ENCODE measurements at regions not wholly inside any gene's neighbourhood (a gene's known extent, or its start where the extent isn't known, plus 50 kb on each side); places are given as distances from the start of the nearest gene placed in this dataset.

DNA sequence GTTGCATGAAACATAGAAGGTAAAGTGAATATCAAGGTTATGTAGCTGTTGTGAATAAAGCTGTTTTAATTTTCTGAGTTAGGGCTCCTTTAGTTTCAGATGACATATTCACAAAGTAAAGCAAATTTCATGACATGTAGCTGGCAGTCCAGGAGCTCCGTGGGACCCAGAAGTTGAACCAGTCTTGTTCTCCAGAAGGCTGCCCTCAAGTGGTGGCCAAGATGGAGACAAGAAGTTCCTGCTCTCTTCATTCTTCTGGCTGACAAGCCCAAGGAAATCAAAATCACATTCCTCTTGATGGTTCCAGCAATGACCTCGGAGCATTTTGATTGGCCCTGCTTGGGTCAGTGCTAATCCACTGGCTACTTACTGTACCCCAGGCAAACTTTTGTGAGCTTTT is 128.7 kb downstream of the LIG4 start:
- no peak overlapping the region for H3K27ac Mint-ChIP-seq
- peaks cover 5 to 7% of the 10 kb centered on the region in 2 donors for H3K9me3 Mint-ChIP-seq
- no peak overlapping the region for H3K4me3 ChIP-seq (ENCODE audit: low read length)
- H3K9me3 ChIP-seq (ENCODE audit: control insufficient read depth, insufficient read depth, low read length), result no peaks in the 10 kb centered on the region
- TF ChIP-seq, protein P1, sequence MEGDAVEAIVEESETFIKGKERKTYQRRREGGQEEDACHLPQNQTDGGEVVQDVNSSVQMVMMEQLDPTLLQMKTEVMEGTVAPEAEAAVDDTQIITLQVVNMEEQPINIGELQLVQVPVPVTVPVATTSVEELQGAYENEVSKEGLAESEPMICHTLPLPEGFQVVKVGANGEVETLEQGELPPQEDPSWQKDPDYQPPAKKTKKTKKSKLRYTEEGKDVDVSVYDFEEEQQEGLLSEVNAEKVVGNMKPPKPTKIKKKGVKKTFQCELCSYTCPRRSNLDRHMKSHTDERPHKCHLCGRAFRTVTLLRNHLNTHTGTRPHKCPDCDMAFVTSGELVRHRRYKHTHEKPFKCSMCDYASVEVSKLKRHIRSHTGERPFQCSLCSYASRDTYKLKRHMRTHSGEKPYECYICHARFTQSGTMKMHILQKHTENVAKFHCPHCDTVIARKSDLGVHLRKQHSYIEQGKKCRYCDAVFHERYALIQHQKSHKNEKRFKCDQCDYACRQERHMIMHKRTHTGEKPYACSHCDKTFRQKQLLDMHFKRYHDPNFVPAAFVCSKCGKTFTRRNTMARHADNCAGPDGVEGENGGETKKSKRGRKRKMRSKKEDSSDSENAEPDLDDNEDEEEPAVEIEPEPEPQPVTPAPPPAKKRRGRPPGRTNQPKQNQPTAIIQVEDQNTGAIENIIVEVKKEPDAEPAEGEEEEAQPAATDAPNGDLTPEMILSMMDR (IDR thresholded peaks at IDR 0.05), result no peak
- H3K36me3 Mint-ChIP-seq, result no peaks in the 10 kb centered on the region
- H3K36me3 ChIP-seq (ENCODE audit: control insufficient read depth, insufficient read depth, low read length), result no peaks in the 10 kb centered on the region
- H3K27me3 ChIP-seq (ENCODE audit: control insufficient read depth, insufficient read depth, low read length), result no peaks in the 10 kb centered on the region
- DNase-seq (no peak), ATAC-seq (no peak)
- WGBS (ENCODE audit: insufficient coverage), result 69% methylated on average over 2 of the region's 2 CpGs
- no peak overlapping the region for H3K4me3 Mint-ChIP-seq
- no peaks in the 10 kb centered on the region for H3K4me1 Mint-ChIP-seq
- intact Hi-C loops (cut with micrococcal nuclease), result no loop called here
- H3K4me1 ChIP-seq (ENCODE audit: control insufficient read depth, insufficient read depth, low read length), result no peaks in the 10 kb centered on the region
- no peak overlapping the region for H3K27ac ChIP-seq (ENCODE audit: low read length)
- H3K27me3 Mint-ChIP-seq (ENCODE audit: low read depth in 2 of 2), result no peaks in the 10 kb centered on the region

DNA sequence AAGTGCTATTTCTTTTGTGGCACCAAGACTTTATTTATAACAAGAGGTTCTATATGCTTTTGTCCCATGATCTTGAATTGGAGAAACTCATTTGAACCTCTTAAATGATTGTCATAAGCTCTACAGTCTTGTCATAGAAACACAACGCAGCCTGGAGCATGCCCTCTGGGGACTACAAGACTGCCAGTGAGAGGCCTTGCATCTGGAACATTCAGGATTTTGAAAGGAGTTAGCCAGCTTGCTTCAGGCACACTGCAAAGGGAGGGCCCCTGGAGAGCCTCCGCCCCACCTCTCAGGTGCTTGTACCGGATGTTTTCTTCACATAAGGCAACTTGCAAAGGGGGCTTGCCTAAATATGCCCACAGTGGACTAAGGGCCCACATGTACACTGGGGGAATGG is 130.5 kb downstream of the LIG4 start:
- DNase-seq (no peak), ATAC-seq (no peak)
- Histone ChIP-seq H3K27ac (ENCODE audit: low read length) (no peak overlapping the region), H3K4me3 (ENCODE audit: low read length) (no peak overlapping the region), H3K27me3 (ENCODE audit: control insufficient read depth, insufficient read depth, low read length) (no peaks in the 10 kb centered on the region), H3K36me3 (ENCODE audit: control insufficient read depth, insufficient read depth, low read length) (no peaks in the 10 kb centered on the region), H3K4me1 (ENCODE audit: control insufficient read depth, insufficient read depth, low read length) (no peaks in the 10 kb centered on the region), H3K9me3 (ENCODE audit: control insufficient read depth, insufficient read depth, low read length) (no peaks in the 10 kb centered on the region)
- TF ChIP-seq, protein P1 (IDR thresholded peaks at IDR 0.05), result no peak
- intact Hi-C loops (cut with micrococcal nuclease), result no loop called here
- Mint-ChIP-seq H3K36me3 (no peaks in the 10 kb centered on the region), H3K27me3 (ENCODE audit: low read depth in 2 of 2) (no peaks in the 10 kb centered on the region), H3K4me3 (no peak overlapping the region), H3K9me3 (peaks cover 3 to 5% of the 10 kb centered on the region in 2 donors), H3K4me1 (no peaks in the 10 kb centered on the region), H3K27ac (no peak overlapping the region)
- WGBS (ENCODE audit: insufficient coverage), result 78% methylated on average over 3 of the region's 3 CpGs

DNA sequence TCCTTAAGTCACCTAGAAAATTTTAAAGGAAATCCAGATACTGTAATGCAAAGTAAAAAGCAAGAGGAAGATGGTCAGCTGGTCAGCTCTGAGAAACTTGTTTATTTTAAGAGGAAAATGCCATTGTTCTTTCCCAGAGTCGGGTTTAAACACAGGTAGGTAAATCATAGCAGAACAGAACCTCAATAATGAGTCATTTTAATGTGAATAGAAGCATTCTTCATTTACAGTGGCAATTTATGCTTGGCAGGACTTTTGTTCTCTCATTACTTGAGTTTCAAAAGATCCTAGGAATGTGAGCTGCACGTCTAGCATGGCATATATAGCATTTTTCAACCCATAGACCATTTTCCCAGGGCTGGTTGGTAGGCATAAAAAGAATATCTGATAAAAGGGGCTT is 132.3 kb downstream of the LIG4 start:
- intact Hi-C loops (cut with micrococcal nuclease), result no loop called here
- TF ChIP-seq, protein P1 (IDR thresholded peaks at IDR 0.05), result no peak
- H3K27me3 Mint-ChIP-seq (ENCODE audit: low read depth in 2 of 2), result no peaks in the 10 kb centered on the region
- ATAC-seq (no peak), DNase-seq (no peak)
- Histone ChIP-seq H3K27me3 (ENCODE audit: control insufficient read depth, insufficient read depth, low read length) (no peaks in the 10 kb centered on the region), H3K4me3 (ENCODE audit: low read length) (no peak overlapping the region), H3K4me1 (ENCODE audit: control insufficient read depth, insufficient read depth, low read length) (no peaks in the 10 kb centered on the region), H3K9me3 (ENCODE audit: control insufficient read depth, insufficient read depth, low read length) (peaks cover 4% of the 10 kb centered on the region), H3K36me3 (ENCODE audit: control insufficient read depth, insufficient read depth, low read length) (no peaks in the 10 kb centered on the region), H3K27ac (ENCODE audit: low read length) (no peak overlapping the region)
- no peak overlapping the region for H3K27ac Mint-ChIP-seq
- WGBS (ENCODE audit: insufficient coverage), result no CpG with 5 or more reads among the region's 2 CpGs
- H3K4me3 Mint-ChIP-seq, result no peak overlapping the region
- H3K36me3 Mint-ChIP-seq, result peaks cover 11% of the 10 kb centered on the region
- peaks cover 10 to 11% of the 10 kb centered on the region in 2 donors for H3K9me3 Mint-ChIP-seq
- H3K4me1 Mint-ChIP-seq, result no peaks in the 10 kb centered on the region

DNA sequence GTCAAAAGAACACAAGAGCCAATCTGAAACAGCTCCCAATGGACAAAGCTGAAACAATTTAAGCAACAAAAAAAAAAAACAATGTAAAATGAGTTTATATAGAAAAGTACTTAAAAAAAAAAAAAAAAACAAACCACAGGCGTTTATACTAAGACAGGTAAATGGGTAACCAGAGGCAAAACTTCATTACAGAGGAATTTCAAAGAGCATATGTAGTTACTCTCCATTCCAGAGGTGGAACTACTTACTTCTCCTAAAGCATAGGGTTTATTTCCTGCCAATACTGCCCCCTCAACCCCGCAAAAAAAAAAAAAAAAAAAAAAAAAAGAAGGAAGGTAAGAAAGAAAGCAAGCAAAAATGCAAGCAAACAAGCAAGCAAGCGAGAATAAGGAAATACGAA is 132.9 kb downstream of the LIG4 start:
- Mint-ChIP-seq H3K27ac (no peak overlapping the region), H3K4me1 (no peaks in the 10 kb centered on the region), H3K9me3 (peaks cover 10 to 12% of the 10 kb centered on the region in 2 donors), H3K27me3 (ENCODE audit: low read depth in 2 of 2) (no peaks in the 10 kb centered on the region), H3K4me3 (no peak overlapping the region), H3K36me3 (peaks cover 11% of the 10 kb centered on the region)
- WGBS (ENCODE audit: insufficient coverage), result 60% methylated on average over 1 of the region's 4 CpGs
- H3K9me3 ChIP-seq (ENCODE audit: control insufficient read depth, insufficient read depth, low read length), result peaks cover 4% of the 10 kb centered on the region
- ATAC-seq (no peak), DNase-seq (no peak)
- H3K4me1 ChIP-seq (ENCODE audit: control insufficient read depth, insufficient read depth, low read length), result no peaks in the 10 kb centered on the region
- intact Hi-C loops (cut with micrococcal nuclease), result no loop called here
- no peak overlapping the region for H3K4me3 ChIP-seq (ENCODE audit: low read length)
- no peaks in the 10 kb centered on the region for H3K36me3 ChIP-seq (ENCODE audit: control insufficient read depth, insufficient read depth, low read length)
- no peaks in the 10 kb centered on the region for H3K27me3 ChIP-seq (ENCODE audit: control insufficient read depth, insufficient read depth, low read length)
- TF ChIP-seq, protein P1 (IDR thresholded peaks at IDR 0.05), result no peak
- no peak overlapping the region for H3K27ac ChIP-seq (ENCODE audit: low read length)

All from natural killer cell (primary cell).